HG02798 (cell line): ENCODE measurements at regions not wholly inside any gene's neighbourhood (a gene's known extent, or its start where the extent isn't known, plus 50 kb on each side); places are given as distances from the start of the nearest gene placed in this dataset.
"Not testable (repeated sequence)": the region's sequence is repeated elsewhere in the genome, so short reads cannot be mapped to it uniquely, and the experiment has no call there.

Experiments
- ATAC-seq: cut with Tn5 transposase; IDR thresholded peaks from one replicate; pipeline ENCODE4 v1.9.1; 2021; ENCODE audit warnings: mild to moderate bottlenecking; ENCODE audit not compliant: unreplicated experiment, poor library complexity

DNA sequence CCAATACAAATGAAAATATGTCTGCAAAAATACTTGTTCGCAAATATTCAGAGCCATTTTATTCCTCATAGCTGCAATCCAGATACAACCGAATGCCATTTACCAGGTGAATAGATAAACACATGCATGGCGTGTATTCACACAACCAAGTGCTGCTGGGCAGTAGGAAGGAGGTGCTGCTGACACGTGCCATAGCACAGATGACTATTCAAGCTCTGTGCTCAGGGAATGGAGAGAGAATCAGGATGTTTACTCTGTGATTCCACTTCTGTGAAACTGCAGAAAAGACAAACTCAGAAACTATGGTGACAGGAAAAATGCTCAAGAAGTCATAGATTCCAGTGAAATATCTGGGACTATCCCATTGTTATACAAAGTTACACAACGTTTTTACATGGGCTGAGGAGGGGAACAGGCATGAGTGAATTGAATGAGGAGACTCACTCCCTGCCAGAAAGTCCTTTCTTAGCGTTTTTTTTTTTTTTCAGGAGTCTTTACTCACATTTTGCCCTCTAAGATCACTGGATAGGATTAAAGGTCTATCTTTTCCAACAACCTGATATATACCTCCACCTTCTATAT lies 152.9 kb upstream of the NDN start:
- ATAC-seq = no peak

DNA sequence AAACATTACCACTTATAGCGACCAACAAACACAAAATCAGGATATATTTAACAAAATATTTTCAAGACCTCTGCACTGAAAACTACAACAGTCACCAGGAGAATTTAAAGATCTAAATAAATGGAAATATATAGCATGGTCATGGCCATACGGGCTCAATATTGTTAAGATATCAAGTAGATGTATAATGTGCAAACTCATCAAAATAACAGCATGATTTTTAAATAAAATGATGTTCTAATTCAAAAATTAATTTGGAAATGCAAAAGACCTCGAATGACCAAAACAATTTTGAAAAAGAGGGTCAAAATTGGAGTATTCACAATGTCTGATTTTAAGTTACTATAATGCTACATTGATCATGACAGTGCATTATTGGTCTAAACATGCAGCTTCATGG lies 159.1 kb upstream of the NDN start:
- ATAC-seq = no peak

DNA sequence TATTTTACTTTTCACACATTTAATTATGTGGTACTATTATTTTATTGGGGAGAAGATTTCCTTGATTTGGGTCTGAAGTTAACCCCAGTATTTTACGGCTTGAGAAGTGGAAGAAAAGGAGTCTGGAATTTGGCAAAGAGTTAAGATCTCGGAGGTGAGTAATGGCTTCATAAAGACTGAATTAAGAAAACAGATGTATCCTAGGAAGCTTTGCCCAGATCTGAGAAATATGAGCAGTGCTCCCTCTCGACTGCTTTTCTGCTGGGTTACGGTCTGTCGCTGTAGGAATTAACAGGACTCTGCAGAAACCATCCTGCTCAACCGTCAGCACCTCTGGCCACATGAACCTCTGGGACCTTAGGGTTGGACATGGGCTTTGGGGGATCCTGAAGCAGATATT lies 163.6 kb upstream of the NDN start:
- no peak for ATAC-seq

DNA sequence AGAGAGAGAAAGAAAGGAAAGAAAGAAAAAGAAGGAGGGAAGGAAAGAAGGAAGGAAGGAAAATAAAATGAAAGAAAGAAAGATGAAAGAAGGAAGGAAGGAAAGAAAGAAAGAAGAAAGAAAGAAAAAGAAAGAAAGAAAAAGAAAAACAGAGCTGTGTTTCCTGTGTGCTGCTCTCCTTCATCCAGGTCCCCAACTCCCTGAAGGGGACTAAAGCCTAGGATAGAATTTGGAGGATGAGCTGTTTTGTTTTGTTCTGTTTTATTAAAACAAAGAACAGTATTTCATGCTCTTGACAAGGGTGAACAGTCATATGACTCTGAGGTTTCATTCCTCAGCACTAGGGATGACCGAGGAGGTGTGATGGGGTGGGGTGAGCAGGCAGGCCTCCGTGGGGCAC lies 164.8 kb upstream of the NDN start:
- no peak for ATAC-seq

DNA sequence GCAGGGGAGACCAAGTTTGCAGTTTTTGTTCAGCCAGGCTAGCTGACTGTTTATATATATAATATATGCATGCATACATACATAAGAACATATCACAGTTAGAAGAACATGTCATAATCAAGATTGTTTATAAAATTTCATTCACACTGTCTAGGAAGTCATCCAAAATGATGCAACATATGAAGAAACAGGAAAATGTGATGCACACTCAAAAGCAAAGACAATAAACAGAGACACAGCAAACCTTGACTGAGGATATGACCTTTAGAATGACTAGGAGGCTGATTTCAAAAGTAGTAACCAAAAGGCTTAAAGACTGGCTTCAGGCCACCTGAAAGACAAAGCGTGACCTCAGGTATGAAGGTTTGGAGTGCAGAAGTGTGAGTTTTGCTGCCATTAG lies 166.2 kb upstream of the NDN start:
- no peak for ATAC-seq

DNA sequence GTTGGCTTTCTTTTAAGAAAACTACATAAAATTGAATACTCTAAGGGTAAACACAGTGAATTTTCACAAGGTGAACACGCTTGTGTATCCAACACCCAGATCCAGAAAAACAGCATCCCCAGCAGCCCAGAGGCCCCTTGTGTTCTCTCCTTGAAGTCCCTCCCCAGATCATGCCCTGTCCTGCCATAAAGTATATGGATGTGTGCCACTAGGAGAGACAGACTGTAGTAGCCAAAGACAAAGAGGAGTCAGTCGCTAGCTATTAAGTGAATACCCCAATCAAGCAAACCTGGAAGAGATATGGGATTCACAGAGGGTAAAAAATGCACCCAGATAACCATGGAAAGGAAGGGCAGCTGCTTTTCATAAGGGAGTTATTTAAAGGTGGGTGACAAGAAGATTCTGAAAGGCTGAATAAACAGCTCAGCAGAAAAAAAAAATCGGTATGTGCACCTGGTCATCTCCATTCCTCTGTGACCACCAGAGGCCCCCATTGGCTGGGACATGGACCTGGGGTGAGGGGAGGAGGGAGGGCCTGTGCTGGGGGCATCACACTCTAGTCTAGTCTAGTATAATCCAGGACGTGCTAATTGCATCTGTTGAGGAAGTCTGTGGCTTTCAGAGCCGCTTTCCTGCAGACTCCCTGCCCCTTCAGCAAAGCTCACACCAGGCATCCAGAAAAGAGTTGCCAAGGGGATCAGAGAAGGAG lies 167.3 kb upstream of the NDN start:
- ATAC-seq = no peak

DNA sequence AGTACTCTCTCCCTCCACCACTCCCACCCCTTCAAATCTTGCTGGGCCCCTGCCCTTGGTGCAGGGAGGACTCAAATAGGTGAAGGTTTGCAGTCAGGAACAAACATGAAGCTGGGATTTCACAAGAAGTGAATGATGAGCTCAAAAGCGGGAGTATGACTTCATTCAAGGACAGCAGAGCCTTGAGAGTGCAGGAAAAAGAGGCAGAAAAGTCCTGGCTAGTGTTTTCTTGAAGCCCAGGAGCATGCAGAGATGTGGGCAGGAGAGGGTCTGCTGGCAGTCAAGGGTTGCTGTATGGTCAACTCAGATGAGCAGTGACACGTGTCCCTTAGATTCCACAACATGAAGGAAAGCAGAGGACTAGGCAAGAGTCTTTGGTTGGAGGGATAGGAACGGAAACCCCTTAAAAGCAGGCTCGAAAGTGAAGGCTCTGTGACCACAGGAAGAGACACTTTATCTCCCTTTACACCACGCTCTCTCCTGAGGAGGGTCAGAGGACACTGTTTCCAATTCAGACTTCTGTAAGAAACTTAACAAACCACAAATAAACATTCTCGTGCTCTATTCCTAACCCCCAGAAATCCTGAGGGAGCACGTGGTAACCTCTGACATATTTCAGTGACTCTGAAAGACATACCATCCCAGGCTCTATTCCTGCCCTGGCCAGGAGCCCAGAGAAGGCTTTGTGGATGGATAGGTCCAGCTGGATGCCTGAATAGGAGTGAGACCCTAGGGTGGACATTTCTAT lies 168.0 kb upstream of the NDN start:
- no peak for ATAC-seq

DNA sequence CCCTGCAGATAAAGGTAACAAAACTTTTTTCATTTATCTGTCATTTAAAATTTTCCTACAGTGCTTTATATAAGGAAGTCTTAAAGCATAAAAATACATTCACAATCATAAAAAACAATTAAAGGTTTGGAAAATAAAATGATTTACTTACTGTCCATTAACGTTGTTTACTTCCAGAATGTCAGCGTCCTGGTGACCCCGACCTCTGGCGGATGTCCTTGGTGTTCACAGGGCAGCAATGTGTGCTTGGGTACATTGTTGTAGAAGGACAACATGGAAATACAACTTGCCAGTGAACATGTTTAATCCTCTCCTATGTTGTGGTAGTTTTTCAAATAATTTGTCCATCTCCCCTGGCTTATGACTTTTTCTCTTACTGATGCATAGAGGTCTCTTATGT lies 168.8 kb upstream of the NDN start:
- ATAC-seq = no peak

DNA sequence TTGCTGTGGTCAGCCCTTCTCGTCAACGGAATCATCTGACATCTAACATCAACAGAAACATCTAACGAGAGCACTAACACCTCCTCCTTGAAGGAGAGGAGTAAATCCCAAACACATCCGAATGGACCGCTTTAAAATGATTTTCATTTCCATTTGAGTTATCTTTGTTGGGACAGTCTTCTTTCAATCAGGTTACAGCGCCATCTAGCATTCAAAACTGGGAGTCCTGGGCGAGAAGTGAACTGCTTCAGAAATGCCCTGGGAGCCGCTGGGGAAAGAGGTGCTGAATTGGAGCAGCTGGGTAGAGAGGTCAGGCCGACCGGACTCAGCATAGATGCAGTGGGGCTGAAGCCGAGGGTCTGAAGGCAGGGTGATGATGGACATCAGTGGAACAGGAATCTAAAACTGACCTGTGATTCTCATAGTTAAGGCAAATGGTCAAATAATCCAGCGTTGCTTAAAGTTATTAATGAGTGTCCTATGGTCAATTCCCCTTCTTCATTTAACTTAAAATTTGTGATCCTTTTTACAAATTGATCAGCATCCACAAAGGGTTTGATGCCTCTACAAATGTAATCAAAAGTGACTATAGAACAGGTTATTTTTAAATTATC lies 170.0 kb upstream of the NDN start:
- ATAC-seq = no peak

DNA sequence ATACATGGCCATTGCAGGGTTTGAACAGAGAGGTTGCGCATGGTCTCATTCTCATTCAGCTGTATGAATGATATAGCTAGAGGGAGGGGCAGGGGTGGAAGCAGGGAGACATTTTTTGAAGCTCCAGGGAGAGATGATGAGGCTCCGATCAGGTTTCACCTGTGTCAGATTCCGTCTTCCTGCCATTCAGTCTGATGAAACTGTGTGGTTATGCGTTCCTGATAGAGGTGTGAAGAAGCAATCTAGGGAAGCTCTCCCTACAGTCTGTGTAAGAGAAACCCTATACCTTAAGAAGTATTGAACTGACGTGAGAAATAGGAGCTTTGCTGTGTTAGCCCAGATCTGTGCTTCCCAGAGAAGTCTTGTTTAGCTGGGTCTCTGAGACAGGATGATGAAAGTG lies 171.9 kb upstream of the NDN start:
- ATAC-seq = no peak

DNA sequence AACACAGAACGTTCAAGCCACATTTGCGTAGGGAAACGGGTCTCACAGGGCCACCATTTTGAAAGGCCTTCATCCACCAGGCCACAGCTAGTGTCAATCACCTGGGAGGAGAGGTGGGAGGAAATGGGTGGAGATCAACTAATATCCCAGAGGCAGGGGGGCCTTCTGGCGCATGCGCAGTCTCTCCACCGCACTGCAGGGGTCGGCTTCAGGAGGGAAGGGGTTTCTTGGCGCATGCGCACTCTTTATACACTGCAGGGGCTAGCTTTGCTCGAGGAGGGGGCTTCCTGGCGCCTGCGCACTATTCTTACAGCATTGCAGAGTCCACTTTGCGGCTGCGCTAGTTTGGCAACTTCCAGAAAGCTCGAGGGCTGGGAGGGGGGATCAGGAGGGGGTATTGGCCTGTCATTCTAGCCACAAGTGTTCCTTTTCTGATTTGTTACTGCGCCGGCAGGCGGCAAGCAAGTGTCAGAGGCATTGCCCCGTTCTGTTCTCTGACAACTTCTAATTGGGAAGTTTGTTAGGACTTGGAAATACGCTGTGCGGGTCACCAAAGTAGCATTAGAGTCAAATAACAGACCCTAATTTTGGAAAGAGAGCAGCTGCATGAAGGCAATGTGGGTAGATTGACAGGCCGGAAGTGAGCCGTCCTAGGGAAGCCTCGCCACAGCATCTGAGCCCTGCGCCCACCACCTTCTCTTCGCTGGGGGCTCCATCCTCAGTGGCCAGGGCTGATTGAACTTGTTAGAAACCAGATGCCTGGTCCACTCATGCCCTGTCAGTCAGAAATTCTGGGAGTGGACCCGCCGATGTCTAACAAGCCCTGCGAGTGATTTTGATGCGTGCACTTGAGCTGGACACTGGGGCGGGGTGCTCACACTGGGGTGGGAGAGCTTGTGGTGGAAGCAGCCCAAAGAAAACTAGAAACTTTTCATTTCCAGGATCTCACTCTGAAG lies 173.5 kb upstream of the NDN start:
- ATAC-seq = no peak

DNA sequence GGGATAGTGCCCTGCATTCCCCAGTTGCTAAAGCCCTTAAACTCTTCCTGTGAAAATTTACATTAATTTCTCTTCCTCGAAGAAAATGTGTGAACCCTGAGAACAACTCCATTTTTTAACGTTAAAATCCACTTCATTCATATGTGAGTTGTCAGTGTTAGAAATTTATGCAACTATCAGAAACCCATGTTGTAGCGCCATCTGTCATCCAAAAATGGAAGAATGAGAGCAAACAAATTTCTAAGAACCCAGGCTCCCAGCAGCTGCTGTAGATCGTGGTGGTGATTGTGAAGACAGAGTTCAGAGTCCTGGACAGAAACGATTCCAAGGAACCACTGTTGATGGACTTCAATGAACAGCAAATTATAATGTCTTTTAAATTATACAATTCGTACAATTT lies 179.7 kb upstream of the NDN start:
- ATAC-seq = no peak

DNA sequence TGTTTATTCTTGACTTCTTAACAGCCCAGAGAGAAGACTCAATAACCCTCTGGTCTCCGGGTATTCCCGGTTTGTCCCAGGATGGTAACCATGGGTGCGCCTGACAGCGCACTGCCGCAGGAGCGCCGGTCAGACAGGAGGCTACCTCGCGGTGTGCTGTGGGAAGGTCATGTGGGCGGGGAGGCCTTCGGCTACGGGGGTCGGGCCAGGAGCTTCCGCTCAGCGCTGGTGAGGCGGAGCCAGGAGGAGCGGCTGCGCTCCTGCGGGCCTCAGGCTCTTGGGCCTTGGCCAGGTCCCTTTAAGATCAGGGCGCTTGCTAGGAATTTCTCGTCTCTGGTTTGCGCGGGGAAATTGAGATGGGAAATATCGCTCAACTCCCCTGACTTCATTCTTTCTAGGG lies 182.3 kb upstream of the NDN start:
- ATAC-seq = no peak

DNA sequence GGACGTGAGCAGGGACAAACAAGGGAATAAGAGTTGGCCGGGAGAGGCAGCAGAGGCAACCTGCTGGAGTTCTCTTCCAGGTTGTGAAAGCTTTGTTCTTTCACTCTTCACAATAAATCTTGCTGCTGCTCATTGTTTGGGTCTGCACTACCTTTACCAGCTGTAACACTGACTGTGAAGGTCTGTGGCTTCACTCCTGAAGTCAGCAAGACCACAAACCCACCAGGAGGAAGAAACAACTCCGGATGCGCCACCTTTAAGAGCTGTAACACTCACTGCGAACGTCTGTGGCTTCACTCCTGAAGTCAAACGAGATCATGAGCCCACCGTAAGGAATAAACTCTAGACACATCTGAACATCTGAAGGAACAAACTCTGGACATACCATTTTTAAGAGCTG lies 186.5 kb upstream of the NDN start:
- ATAC-seq = not testable (repeated sequence)

DNA sequence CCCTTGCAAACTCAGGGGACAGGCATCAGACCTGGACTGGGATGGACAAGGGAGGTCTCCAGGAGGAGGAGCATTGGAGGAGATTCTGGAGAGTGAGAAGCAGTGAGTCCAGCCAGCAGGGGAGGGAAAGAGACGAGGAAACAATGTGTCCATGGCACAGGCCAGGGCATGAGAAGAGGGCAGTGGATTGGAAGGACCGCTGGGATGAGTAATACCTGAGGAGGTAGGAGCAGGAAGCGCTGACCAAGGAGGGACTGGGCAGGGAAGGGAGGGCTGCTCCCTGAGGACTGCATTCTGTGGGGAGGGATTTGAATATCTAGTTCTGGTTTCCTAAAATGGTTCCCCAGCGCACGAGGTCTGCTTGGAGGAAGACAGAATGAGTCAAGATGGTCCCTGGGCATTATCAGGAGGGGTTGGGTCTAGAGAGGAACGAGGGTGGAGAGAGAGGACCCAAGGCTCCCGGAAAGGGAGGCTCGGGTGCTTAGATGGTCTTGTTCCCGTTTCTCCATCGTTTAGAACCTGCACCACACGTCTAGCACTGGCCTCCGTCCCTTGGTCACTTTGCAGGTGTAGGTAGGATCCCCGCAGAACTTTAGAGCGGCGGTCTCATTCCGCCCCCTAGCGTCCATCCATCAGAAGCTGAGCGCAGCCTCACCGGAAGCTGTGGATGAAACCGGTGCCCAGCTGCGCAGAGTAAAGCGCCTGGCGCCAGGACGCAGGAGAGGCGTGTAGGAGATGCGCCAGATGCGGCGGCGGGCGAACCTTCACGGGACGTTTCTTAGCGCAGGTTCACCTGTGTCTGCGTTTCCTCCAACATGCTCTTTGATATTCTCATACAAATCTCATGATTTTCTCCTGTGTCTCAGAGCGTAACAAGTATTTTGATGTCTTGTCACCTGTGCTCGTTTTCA lies 190.7 kb upstream of the NDN start:
- ATAC-seq = peak; percentile 55

DNA sequence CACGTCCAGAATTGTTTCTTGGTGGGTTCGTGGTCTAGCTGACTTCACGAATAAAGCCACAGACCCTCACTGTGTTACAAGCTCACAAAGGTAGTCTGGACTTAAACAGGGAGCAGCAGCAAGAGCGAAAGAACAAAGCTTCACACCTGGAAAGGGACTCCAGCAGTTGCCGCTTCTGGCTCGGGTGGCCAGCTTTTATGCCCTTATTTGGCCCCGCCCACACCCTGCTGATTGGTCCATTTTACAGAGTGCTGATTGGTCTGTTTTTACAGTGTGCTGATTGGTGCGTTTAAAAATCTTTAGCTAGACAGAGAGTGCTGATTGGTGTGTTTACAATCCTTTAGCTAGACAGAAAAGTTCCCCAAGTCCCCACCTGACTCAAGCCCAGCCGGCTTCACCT lies 194.2 kb upstream of the NDN start:
- ATAC-seq = no peak

DNA sequence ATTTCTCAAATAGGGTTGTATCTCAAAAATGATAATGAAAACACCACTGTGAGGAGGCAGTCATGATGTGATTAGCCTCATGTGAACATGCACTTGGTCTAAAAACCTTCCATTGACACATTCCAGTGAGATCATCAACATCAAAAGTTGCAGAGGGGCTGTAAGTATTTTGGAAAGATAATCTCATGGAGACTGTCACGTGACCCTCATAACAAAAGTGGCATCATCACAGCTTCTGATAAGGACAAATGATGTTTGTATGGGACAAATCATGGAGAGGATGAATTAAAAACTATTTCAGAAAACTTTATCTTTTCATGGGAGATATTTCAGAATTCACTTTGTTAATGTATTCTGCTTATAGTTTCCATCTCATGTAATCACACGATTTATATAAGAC lies 203.1 kb upstream of the NDN start:
- ATAC-seq = no peak

DNA sequence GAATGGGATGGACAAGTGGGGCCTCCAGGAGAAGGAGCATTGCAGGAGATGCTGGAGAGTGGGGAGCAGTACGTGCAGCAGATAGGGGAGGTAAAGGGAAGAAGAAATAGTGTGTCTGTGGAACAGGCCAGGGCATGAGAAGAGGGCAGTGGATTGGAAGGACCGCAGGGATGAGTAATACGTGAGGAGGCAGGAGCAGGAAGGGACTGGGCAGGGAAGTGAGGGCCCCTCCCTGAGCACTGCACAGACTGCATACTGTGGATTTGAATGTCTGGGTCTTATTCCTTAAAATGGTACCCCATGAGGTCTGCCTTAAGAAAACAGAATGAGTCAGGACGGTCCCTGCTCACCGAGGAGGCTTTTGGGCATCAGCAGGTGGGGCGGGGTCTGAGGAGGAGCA lies 210.0 kb upstream of the NDN start:
- ATAC-seq = no peak

DNA sequence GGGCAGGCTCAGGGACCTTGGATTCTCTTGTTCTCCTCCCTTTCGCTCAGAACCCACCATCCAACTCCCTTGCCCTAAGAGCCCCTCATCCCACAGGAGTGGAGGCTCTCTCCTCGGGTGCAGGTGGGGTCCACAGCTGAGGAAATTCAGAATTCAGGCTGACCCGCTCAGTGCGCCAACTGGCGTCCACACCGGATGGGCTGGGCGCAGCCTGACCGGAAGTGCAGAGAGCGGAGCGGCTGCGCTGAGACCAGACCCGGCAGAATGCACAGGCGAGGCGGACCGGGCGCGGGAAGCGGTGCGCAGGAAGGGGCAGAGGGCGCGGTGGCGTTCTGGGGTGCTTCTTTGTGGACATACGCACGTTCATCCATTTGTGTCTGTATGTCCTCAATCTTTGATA lies 210.4 kb upstream of the NDN start:
- ATAC-seq = no peak
